GM13977 (cell line): ENCODE measurements at regions not wholly inside any gene's neighbourhood (a gene's known extent, or its start where the extent isn't known, plus 50 kb on each side); places are given as distances from the start of the nearest gene placed in this dataset.
"Not testable (repeated sequence)": the region's sequence is repeated elsewhere in the genome, so short reads cannot be mapped to it uniquely, and the experiment has no call there.

Experiments
- DNase-seq: peaks from one replicate; pipeline ENCODE4 v3.0.0; 2012; ENCODE audit warnings: low spot score
- in situ Hi-C: fragments of 300-500 bp; cut with MboI; formaldehyde crosslinking; loops from one replicate; pipeline ENCODE4 v1.12.0; 2022; ENCODE audit warnings: low sequenced_read_pairs, low pct_unique_long_range_greater_than_20kb, mixed read lengths, inconsistent platforms; ENCODE audit not compliant: unreplicated experiment
- TF ChIP-seq, protein P1 (sequence below): IDR thresholded peaks from 2 replicates; pipeline ENCODE4 v1.5.1; 2012; ENCODE audit warnings: mild to moderate bottlenecking, control low read depth; ENCODE audit not compliant: insufficient read depth; ENCODE audit errors: extremely low read depth, missing control alignments

DNA sequence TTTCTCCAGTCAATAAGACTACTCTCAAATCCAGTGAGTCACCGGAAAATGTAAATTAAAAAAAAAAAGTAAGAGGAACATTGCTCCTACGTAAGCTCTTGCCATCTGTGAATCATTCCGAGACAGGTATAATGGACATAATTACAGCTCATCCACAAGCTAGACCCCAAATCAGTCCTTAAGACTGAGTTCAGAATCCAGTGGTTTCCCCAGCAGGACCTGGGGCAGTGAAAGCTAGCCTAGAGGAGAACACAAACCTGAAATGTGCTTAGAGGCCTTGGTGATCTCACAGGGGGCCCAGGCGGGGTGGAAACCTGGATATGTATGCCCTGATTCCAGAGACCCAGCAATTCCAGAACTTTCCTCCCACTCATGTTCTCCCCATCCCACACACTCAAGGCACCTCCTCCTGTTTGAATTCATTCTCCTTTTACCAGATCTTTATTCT, 132.0 kb downstream of the COPRS start:
- no peak for DNase-seq
- TF ChIP-seq, protein P1, sequence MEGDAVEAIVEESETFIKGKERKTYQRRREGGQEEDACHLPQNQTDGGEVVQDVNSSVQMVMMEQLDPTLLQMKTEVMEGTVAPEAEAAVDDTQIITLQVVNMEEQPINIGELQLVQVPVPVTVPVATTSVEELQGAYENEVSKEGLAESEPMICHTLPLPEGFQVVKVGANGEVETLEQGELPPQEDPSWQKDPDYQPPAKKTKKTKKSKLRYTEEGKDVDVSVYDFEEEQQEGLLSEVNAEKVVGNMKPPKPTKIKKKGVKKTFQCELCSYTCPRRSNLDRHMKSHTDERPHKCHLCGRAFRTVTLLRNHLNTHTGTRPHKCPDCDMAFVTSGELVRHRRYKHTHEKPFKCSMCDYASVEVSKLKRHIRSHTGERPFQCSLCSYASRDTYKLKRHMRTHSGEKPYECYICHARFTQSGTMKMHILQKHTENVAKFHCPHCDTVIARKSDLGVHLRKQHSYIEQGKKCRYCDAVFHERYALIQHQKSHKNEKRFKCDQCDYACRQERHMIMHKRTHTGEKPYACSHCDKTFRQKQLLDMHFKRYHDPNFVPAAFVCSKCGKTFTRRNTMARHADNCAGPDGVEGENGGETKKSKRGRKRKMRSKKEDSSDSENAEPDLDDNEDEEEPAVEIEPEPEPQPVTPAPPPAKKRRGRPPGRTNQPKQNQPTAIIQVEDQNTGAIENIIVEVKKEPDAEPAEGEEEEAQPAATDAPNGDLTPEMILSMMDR, result no peak
- in situ Hi-C loops, result no loop called here

DNA sequence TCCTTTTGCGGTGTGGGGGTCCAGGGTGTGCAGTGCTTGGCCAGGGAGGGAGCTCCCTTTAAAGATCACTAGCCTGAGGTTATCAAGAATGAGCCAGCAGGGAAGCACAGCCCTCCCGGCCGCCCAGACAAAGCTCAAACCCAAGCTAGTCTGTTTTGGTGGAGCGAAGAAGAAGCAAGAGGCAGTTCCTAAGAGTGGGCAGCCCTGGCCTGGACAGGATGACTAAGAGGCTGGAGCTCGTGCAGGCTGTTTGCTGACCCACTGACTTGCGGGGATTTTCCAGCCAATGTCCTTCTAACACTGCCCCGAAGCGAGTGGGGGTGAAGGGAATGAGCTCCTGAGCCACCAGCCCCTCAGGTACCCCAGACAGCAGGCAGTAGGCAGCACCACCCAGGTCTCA, 134.4 kb downstream of the COPRS start:
- DNase-seq, result no peak
- TF ChIP-seq, protein P1, result no peak
- in situ Hi-C loops, result no loop called here

DNA sequence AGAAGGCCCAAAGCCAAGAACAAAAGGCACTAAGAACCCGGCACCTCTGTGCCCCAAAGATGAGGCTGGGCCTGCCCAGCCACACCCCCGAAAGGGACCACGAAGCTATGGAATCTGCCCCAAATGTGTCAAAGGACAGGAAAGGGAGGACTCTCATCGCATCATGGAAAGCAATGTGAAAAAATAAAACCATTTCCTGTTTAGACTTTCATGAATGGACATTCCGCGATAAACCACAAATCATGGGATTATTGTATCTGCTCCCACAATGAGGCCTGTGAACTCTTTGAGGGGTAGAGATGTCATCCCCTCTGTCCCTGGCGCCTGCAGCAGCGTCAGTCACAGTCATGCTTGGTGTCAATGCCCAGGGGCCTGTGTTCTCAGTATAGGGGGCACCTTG, 135.0 kb downstream of the COPRS start:
- TF ChIP-seq, protein P1, result no peak
- in situ Hi-C loops, result no loop called here
- no peak for DNase-seq

DNA sequence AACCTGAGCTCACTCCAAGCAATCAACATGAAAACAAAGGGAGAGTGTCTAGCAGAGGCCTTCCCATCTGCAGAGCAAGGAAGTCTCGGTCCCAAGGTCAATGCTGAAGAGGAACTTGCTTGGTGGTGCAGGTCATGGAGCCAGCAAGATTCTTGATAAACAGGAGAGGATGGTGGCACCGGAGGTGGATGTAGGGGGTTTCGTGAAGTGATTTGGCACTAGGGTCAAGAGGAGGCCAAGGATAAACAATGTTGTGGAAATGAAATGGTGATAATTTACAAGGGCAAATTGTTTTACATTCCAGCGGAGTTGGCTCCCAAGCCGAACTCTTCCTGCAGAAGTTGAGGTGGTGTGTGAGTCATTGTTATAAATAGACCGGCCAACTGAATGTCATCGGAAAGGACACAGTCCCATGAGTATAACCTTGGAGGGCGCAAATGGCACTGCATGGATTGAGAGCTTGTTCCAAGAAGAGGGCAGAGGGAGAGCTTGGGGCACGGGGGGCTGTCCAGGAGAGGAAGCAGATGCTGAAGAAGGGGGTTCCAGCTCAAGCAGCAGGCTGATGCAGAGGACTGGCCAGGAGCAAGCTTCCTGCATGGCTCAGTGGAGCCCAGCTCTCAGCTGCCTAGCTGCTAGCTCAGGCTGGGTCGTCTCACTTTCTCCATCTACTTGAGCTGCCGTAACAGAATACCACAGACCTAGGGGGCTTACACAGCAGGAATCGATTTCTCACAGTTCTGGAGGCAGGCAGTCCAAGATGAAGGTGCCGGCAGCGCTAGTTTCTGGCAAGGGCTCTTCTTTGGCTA, 136.6 kb downstream of the COPRS start:
- DNase-seq, result no peak
- TF ChIP-seq, protein P1, result no peak
- in situ Hi-C loops, result no loop called here

DNA sequence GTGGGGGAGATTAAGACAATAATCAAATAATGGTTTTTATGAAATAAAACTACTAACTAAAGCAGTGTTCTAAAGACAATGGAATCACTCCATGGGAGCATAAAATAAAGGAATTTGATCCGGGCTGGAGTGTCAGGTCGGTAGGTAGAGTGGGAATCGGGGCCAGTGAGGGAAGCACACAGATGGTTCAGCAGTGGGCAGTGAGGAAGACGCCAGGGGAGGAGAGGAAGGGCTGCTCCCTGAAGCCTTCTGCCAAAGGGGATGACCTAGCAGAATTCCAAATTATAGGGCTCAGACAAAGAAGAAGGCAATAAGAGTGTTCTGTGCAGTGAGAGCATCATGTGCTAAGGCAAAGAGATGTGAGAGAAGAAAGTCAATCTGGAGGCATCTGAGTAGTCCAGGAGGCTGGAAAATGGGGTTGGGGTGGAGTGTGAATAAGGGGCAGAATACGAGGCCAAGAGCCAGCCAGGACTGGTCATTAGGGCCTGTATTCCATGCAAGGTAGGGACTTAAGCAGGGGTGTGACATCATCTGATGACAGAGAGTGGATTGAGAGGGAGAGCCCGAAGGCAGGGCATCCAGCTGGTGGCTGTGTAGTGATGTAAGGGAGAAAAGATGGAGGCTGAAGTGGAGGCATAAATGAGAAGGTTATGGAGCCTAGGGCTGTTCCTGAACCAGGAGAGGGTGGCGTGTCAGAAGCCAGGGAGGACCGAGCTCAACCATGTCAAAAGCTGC, 137.6 kb downstream of the COPRS start:
- in situ Hi-C loops, result no loop called here
- no peak for DNase-seq
- TF ChIP-seq, protein P1, result no peak

DNA sequence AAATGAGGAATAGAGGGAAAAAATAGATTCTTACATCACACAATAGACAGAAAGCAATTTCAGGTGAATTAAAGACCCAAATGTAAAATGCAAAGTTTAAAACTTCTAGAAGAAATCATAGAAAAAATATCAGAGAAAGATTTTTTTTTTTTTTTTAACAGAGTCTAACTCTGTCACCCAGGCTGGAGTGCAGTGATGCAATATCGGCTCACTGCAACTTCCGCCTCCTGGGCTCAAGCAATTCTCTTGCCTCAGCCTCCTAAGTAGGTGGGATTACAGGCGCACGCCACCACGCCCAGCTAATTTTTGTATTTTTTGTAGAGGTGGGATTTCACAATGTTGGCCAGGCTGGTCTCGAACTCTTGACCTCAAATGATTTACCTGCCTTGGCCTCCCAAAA, 141.8 kb downstream of the COPRS start:
- in situ Hi-C loops, DNase-seq: not testable (repeated sequence)

DNA sequence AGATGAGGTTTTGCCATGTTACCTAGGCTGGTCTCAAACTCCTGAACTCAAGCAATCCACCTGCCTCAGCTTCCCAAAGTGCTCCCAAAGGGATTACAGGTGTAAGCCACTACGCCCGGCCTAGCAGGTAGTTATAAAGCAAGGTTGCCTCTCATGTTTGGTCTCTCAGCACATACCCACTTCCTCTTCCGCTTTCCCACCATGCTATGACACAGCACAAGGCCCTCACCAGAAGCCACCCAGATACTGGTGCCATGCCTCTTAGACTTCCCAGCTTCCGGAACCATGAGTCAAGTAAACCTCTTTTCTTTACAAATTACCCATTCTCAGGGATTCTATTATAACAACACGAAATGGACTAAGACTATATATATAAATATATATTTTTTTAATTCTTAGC, 143.6 kb downstream of the COPRS start:
- in situ Hi-C loops, result no loop called here
- TF ChIP-seq, protein P1, result no peak
- DNase-seq, result no peak
